ENCODE measurements at regions not wholly inside any gene's neighbourhood (a gene's known extent, or its start where the extent isn't known, plus 50 kb on each side); places are given as distances from the start of the nearest gene placed in this dataset.

GRCh38 chr9:115202181-115202580 is 84.2 kb upstream of the TNC start:
- ATAC-seq = no peak
- Mint-ChIP-seq H3K4me1 (peaks cover 27% of the 10 kb centered on the region), H3K27me3 (no peaks in the 10 kb centered on the region), H3K36me3 (no peaks in the 10 kb centered on the region), H3K27ac (no peak overlapping the region), H3K9me3 (no peaks in the 10 kb centered on the region), H3K4me3 (no peak overlapping the region)

- ATAC-seq = no peak
- Mint-ChIP-seq H3K36me3 (no peaks in the 10 kb centered on the region), H3K9me3 (no peaks in the 10 kb centered on the region), H3K4me1 (peaks cover 29% of the 10 kb centered on the region), H3K4me3 (no peak overlapping the region), H3K27ac (no peak overlapping the region), H3K27me3 (no peaks in the 10 kb centered on the region)
Measured at GRCh38 chr9:115202960-115203751, 85.2 kb upstream of the TNC start.

GRCh38 chr9:115204904-115205453 is 87.0 kb upstream of the TNC start:
- no peaks in the 10 kb centered on the region for H3K27me3 Mint-ChIP-seq

GRCh38 chr9:115207003-115207836 is 89.3 kb upstream of the TNC start:
- peak overlapping the region; percentile 60 for H3K27ac Mint-ChIP-seq
- ATAC-seq = peak; percentile 44
- no peak overlapping the region for H3K4me3 Mint-ChIP-seq
- peaks cover 60% of the 10 kb centered on the region for H3K4me1 Mint-ChIP-seq
- no peaks in the 10 kb centered on the region for H3K36me3 Mint-ChIP-seq
- no peaks in the 10 kb centered on the region for H3K27me3 Mint-ChIP-seq
- H3K9me3 Mint-ChIP-seq = no peaks in the 10 kb centered on the region

More at GRCh38 chr9:115204904-115205453, 87.0 kb upstream of the TNC start:
- Mint-ChIP-seq H3K36me3 (no peaks in the 10 kb centered on the region), H3K27ac (no peak overlapping the region), H3K4me1 (peaks cover 46% of the 10 kb centered on the region), H3K9me3 (no peaks in the 10 kb centered on the region), H3K4me3 (no peak overlapping the region)
- ATAC-seq = peak; percentile 78

- ATAC-seq = no peak
- Mint-ChIP-seq H3K4me1 (peaks cover 73% of the 10 kb centered on the region), H3K36me3 (no peaks in the 10 kb centered on the region), H3K27ac (no peak overlapping the region), H3K27me3 (no peaks in the 10 kb centered on the region), H3K9me3 (no peaks in the 10 kb centered on the region), H3K4me3 (no peak overlapping the region)
Measured at GRCh38 chr9:115208501-115208900, 90.5 kb upstream of the TNC start.

- Mint-ChIP-seq H3K9me3 (no peaks in the 10 kb centered on the region), H3K4me3 (no peak overlapping the region), H3K27ac (peak overlapping the region; percentile 63), H3K36me3 (no peaks in the 10 kb centered on the region), H3K27me3 (no peaks in the 10 kb centered on the region), H3K4me1 (peaks cover 73% of the 10 kb centered on the region)
- ATAC-seq = peak; percentile 90
Measured at GRCh38 chr9:115209601-115210306, 91.8 kb upstream of the TNC start.

- Mint-ChIP-seq H3K4me3 (no peak overlapping the region), H3K27ac (no peak overlapping the region), H3K27me3 (no peaks in the 10 kb centered on the region), H3K36me3 (no peaks in the 10 kb centered on the region), H3K4me1 (peaks cover 72% of the 10 kb centered on the region), H3K9me3 (no peaks in the 10 kb centered on the region)
- no peak for ATAC-seq
Measured at GRCh38 chr9:115210699-115211098, 92.7 kb upstream of the TNC start.

GRCh38 chr9:115211413-115212124 is 93.6 kb upstream of the TNC start:
- peak overlapping the region; percentile 35 for H3K27ac Mint-ChIP-seq
- no peaks in the 10 kb centered on the region for H3K36me3 Mint-ChIP-seq
- H3K4me1 Mint-ChIP-seq = peaks cover 70% of the 10 kb centered on the region
- H3K27me3 Mint-ChIP-seq = no peaks in the 10 kb centered on the region
- H3K4me3 Mint-ChIP-seq = no peak overlapping the region
- ATAC-seq = peak; percentile 39
- no peaks in the 10 kb centered on the region for H3K9me3 Mint-ChIP-seq

- Mint-ChIP-seq H3K4me1 (peaks cover 70% of the 10 kb centered on the region), H3K36me3 (no peaks in the 10 kb centered on the region), H3K27ac (peak overlapping the region; percentile 48), H3K27me3 (no peaks in the 10 kb centered on the region), H3K4me3 (no peak overlapping the region), H3K9me3 (no peaks in the 10 kb centered on the region)
- ATAC-seq = no peak
Measured at GRCh38 chr9:115212125-115212605, 94.2 kb upstream of the TNC start.

GRCh38 chr9:115212832-115213231 is 94.9 kb upstream of the TNC start:
- Mint-ChIP-seq H3K36me3 (no peaks in the 10 kb centered on the region), H3K27ac (peak overlapping the region; percentile 48), H3K27me3 (no peaks in the 10 kb centered on the region), H3K4me3 (no peak overlapping the region), H3K4me1 (peaks cover 70% of the 10 kb centered on the region), H3K9me3 (no peaks in the 10 kb centered on the region)
- peak; percentile 29 for ATAC-seq

GRCh38 chr9:115213818-115214334 is 95.9 kb upstream of the TNC start:
- H3K36me3 Mint-ChIP-seq = no peaks in the 10 kb centered on the region
- no peak for ATAC-seq
- peaks cover 59% of the 10 kb centered on the region for H3K4me1 Mint-ChIP-seq
- no peaks in the 10 kb centered on the region for H3K27me3 Mint-ChIP-seq
- no peak overlapping the region for H3K4me3 Mint-ChIP-seq
- H3K9me3 Mint-ChIP-seq = no peaks in the 10 kb centered on the region
- H3K27ac Mint-ChIP-seq = peak overlapping the region; percentile 48

- peak; percentile 73 for ATAC-seq
- no peaks in the 10 kb centered on the region for H3K36me3 Mint-ChIP-seq
- H3K9me3 Mint-ChIP-seq = no peaks in the 10 kb centered on the region
- no peaks in the 10 kb centered on the region for H3K27me3 Mint-ChIP-seq
- H3K4me1 Mint-ChIP-seq = peaks cover 38% of the 10 kb centered on the region
- no peak overlapping the region for H3K27ac Mint-ChIP-seq
- no peak overlapping the region for H3K4me3 Mint-ChIP-seq
Measured at GRCh38 chr9:115216873-115217272, 98.9 kb upstream of the TNC start.

- Mint-ChIP-seq H3K27ac (no peak overlapping the region), H3K4me3 (no peak overlapping the region), H3K36me3 (no peaks in the 10 kb centered on the region), H3K4me1 (peaks cover 18% of the 10 kb centered on the region), H3K27me3 (no peaks in the 10 kb centered on the region), H3K9me3 (no peaks in the 10 kb centered on the region)
- no peak for ATAC-seq
Measured at GRCh38 chr9:115220319-115221005, 102.5 kb upstream of the TNC start.

GRCh38 chr9:115223471-115223870 is 105.5 kb upstream of the TNC start:
- Mint-ChIP-seq H3K9me3 (no peaks in the 10 kb centered on the region), H3K4me3 (no peak overlapping the region), H3K4me1 (no peaks in the 10 kb centered on the region), H3K27me3 (no peaks in the 10 kb centered on the region), H3K36me3 (no peaks in the 10 kb centered on the region), H3K27ac (no peak overlapping the region)
- no peak for ATAC-seq

All from stimulated activated memory B cell treated with anti-CD40 and anti-IgM and Interleukin-4, amounts not matched to agents 10 μg/mL and 1 μg/mL and 100 μg/mL, for 72 hours (primary cell).